ENCODE measurements at regions not wholly inside any gene's neighbourhood (a gene's known extent, or its start where the extent isn't known, plus 50 kb on each side); places are given as distances from the start of the nearest gene placed in this dataset.

DNA sequence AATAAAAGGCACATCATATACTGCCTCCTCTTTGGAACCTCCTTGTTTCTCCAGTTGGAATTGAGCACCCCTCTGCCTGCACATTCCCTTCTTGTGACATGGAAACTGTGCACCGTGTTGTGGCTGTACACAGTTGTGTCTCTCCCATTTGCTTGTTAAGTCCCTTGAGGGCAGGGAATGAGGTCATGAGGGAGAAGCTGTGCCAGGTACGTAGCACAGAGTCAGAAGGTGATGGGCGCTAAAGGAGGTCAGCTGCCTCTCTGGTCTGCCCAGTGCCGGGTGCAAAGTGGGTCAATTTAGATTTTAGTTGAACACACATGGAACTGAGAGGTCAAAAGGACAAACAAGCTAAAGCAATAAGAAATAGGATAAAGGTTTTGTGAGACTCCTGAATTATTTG is 124.4 kb downstream of the FAM43A start:
- no peak for TF ChIP-seq SUZ12 (IDR thresholded peaks at IDR 0.05; ENCODE audit: extremely low read depth, insufficient read depth, insufficient read length)
- TF ChIP-seq ZNF274 (IDR thresholded peaks at IDR 0.05; ENCODE audit: low read depth, low read length), result no peak

All from NT2/D1 (cell line).